ENCODE measurements at regions not wholly inside any gene's neighbourhood (a gene's known extent, or its start where the extent isn't known, plus 50 kb on each side); places are given as distances from the start of the nearest gene placed in this dataset.
A peak's percentile ranks its signal among the peaks of the same experiment; 100 is the strongest.

- intact Hi-C loops (cut with DNase I) = no loop called here
These were observed 57.3 kb upstream of the TMEM72 start for GRCh38 chr10:44853796-44854195.

GRCh38 chr10:44854693-44855350 is 56.3 kb upstream of the TMEM72 start:
- intact Hi-C loops (cut with DNase I) = no loop called here
- peak in 39 of 42 donors; percentile 16 to 71 (median 49) for DNase-seq

More at GRCh38 chr10:44853796-44854195, 57.3 kb upstream of the TMEM72 start:
- peak in 2 of 42 donors; percentile 12 to 37 for DNase-seq

- intact Hi-C loops (cut with DNase I) = no loop called here
- DNase-seq = peak in 3 of 42 donors; percentile 14 to 26 (median 21)
These were observed 54.4 kb upstream of the TMEM72 start for GRCh38 chr10:44856696-44857095.

- intact Hi-C loops (cut with DNase I) = no loop called here
- peak in 41 of 42 donors; percentile 36 to 87 (median 66) for DNase-seq
These were observed 53.6 kb upstream of the TMEM72 start for GRCh38 chr10:44857363-44858016.

GRCh38 chr10:44858017-44858371 is 53.1 kb upstream of the TMEM72 start:
- intact Hi-C loops (cut with DNase I) = no loop called here

GRCh38 chr10:44858988-44859387 is 52.1 kb upstream of the TMEM72 start:
- intact Hi-C loops (cut with DNase I) = no loop called here
- peak in 2 of 42 donors; percentile 16 to 17 for DNase-seq

More at GRCh38 chr10:44858017-44858371, 53.1 kb upstream of the TMEM72 start:
- DNase-seq = no peak

- intact Hi-C loops (cut with DNase I) = loop anchor here (5.0 to 10.0 kb wide), 2 partner anchors 575 to 1182 kb away; no protein-coding TSS in a partner anchor
- DNase-seq = peak in 4 of 42 donors; percentile 8 to 39 (median 26)
These were observed 51.4 kb upstream of the TMEM72 start for GRCh38 chr10:44859546-44860285.

GRCh38 chr10:44860811-44861736 is 50.1 kb upstream of the TMEM72 start:
- intact Hi-C loops (cut with DNase I) = loop anchor here (5.0 to 10.0 kb wide), 2 partner anchors 576 to 1184 kb away; no protein-coding TSS in a partner anchor
- peak in 3 of 42 donors; percentile 28 to 37 (median 36) for DNase-seq

Measured in head of caudate nucleus (tissue), 42 donors.